Coronary artery (tissue), 2 donors: ENCODE measurements at regions not wholly inside any gene's neighbourhood (a gene's known extent, or its start where the extent isn't known, plus 50 kb on each side); places are given as distances from the start of the nearest gene placed in this dataset.
"Not testable (repeated sequence)": the region's sequence is repeated elsewhere in the genome, so short reads cannot be mapped to it uniquely, and the experiment has no call there.

Source experiments
- DNase-seq: peaks from one replicate; pipeline ENCODE4 v3.0.0-alpha.2; 2017; ENCODE audit warnings: low spot score
- H3K27ac ChIP-seq, 2 donors: fragments of 200-600 bp; sonication (generic); one replicate each; pipeline ENCODE4 v1.5.1; 2016 to 2019
- H3K4me3 ChIP-seq: fragments of 200-600 bp; sonication (generic); 2 replicates; pipeline ENCODE4 v1.5.1; 2016; ENCODE audit warnings: mild to moderate bottlenecking, moderate library complexity
- CTCF ChIP-seq: fragments of 200-600 bp; sonication (generic); IDR thresholded peaks from one replicate; pipeline ENCODE4 v1.5.1; 2019; ENCODE audit warnings: antibody characterized with exemption

DNA sequence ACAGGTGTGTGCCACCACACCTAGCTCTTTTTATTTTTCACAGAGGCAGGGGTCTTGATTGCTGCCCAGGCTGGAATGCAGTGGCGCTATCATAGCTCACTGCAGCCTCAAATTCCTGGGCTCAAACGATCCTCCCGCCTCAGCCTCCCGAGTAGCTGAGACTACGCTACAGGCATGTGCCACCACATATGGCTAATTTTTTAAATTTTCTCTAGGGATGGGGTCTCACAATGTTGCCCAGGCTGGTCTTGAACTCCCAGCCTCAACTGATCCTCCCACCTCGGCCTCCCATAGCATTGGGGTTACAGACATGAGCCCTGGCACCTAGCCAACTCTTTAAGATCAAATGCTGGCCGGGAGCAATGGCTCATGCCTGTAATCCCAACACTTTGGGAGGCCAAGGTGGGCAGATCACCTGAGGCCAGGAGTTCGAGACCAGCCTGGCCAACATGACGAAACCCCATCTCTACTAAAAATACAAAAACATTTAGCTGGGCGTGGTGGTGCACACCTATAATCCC lies 50.6 kb upstream of the MYL10 start:
- not testable (repeated sequence) for H3K4me3 ChIP-seq, H3K27ac ChIP-seq, DNase-seq

DNA sequence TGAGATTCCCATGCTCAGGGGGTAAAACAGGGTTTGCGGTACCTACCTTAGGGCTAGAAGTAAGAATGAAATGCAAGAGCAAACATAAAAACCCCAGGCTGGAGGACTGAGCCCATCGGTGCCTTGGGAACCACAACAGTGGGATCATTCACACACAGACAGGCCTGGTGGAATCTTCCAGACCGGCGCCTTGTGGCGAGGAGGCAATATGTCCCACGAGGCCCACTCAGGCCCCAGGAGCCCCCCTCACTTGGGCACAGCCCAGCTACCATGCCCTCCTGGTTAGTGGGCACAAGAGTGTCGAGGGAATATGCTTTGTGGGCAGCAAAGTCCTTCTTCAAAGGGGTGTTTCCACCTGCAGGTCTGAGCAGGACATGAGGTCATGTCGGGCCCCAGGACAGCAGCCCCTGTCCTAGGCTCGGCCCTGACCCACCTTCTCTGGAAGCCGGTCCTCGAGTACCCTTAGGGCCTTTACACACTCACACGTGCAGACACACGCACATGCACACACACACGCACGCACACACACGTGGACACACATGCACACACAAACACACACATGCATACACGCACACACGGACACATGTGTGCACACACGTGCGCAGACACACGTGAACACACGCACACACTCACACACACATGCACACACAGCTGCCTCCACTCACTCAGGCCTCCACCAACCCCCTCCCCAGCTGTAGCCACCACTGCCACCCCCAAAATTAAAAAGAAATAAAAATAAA lies 51.5 kb upstream of the MYL10 start:
- no peak for TF ChIP-seq CTCF
- DNase-seq = no peak
- H3K27ac ChIP-seq = peak overlapping the region in 1 of 2 donors; percentile 69
- no peak overlapping the region for H3K4me3 ChIP-seq

- H3K4me3 ChIP-seq = peak overlapping the region; percentile 31
- peak; percentile 92 for DNase-seq
- TF ChIP-seq CTCF = no peak
- peak overlapping the region; percentile 62 to 84 for H3K27ac ChIP-seq
Observed at GRCh38 chr7:101681170-101682007, 52.3 kb upstream of the MYL10 start.

GRCh38 chr7:101684983-101685330 lies 55.9 kb upstream of the MYL10 start:
- no peak for DNase-seq
- no peak overlapping the region for H3K27ac ChIP-seq
- no peak for TF ChIP-seq CTCF
- no peak overlapping the region for H3K4me3 ChIP-seq

GRCh38 chr7:101686030-101686429 lies 56.9 kb upstream of the MYL10 start:
- DNase-seq = no peak
- Histone ChIP-seq H3K27ac (no peak overlapping the region), H3K4me3 (no peak overlapping the region)
- TF ChIP-seq CTCF = no peak

DNA sequence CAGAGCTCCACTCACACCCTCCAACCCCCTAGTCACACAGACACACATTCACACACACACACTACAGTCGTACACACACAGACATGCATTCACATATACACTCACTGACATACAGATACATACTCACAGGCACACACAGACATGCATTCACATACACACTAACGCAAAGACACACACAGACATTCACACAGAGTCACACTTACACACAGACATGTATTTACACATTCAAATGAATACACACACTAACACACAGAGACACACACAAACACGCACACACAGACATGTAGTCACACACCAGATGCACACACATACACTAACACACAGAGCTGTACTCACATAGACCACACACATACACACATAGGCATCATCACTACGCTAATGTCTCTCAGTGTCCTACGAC lies 58.0 kb upstream of the MYL10 start:
- no peak overlapping the region for H3K4me3 ChIP-seq
- DNase-seq = no peak
- H3K27ac ChIP-seq = no peak overlapping the region
- no peak for TF ChIP-seq CTCF

- Histone ChIP-seq H3K4me3 (peak overlapping the region; percentile 69), H3K27ac (peak overlapping the region in 1 of 2 donors; percentile 51)
- TF ChIP-seq CTCF = no peak
- DNase-seq = no peak
Observed at GRCh38 chr7:101687791-101688182, 58.7 kb upstream of the MYL10 start.
